GM21619 (cell line): ENCODE measurements at regions not wholly inside any gene's neighbourhood (a gene's known extent, or its start where the extent isn't known, plus 50 kb on each side); places are given as distances from the start of the nearest gene placed in this dataset.

Experiments used
- ATAC-seq: cut with Tn5 transposase; IDR thresholded peaks from one replicate; pipeline ENCODE4 v1.9.1; 2021; ENCODE audit not compliant: unreplicated experiment

- ATAC-seq, result no peak
Observed at GRCh38 chr2:3100386-3100785, 277.2 kb downstream of the EIPR1 start.

DNA sequence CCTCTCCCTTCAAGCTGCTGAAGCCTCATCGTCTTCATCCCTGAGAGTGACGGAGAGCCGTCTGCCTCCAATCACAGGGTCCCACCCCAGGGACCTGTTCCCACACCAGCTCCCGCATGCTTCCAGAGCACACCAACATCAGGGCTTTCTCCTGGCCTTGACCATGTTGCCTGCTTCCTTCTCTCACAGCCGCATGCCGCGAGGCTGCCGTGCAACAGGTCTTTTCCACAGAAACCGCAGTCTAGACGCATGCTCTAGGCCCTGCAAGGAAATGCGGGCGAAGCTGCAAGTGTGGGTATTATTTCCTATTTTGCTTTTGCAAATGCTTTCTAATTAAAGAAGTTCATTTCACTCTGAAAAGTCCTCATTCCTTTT, 277.8 kb downstream of the EIPR1 start:
- no peak for ATAC-seq

DNA sequence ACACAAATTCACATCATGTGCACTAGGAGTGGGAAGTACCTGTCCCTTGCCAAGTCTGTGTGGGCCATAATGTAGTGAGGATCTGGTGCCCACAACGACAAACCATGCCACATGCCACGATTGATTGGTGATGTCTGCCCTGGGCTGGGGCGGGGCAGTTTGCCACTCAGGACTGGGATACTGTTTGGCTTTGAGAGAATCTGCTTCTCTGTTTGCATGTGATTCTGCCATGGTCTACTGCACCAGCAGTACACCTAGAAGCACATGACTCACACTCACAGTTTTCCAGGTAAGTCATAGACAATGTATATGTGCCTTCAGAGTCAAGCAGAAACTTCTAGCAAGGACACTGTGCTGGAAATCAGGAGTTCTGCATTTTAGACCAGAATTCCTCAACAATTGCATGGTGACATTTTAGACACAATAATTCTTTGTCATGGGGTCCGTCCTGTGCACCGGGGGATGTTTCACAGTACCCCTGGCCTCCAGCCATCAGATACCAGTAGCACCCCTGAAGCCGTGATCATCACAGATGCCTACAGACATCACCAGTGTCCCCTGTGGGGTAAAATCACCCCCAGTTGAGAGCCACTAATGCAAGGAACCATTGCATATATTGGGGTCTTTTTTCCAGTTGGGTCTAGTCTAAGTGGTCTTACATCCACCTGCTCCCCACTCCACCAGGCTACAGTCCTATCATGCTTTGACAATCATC, 278.3 kb downstream of the EIPR1 start:
- ATAC-seq, result no peak

- no peak for ATAC-seq
Observed at GRCh38 chr2:3098231-3098630, 279.4 kb downstream of the EIPR1 start.

DNA sequence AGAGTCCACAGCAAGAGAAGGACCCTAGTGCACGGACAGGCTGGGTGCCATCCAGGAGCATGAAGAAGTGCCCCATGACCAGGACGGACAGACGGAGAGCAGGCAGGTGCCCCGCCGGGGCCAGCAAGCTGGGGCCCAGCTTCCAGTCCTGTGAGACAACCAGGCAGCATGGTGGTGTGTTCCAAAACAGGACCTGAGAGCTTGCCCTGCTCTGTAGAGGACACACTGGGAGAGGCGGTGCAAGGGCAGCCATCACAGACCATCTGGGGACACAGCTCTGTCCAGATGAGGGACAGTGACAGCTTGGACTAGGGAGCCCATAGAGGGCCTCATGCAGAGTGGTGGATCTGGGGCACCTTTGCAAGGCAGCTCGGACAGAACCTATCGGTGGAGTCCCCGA, 279.8 kb downstream of the EIPR1 start:
- ATAC-seq, result no peak

- ATAC-seq, result no peak
Observed at GRCh38 chr2:3094999-3095958, 282.3 kb downstream of the EIPR1 start.

DNA sequence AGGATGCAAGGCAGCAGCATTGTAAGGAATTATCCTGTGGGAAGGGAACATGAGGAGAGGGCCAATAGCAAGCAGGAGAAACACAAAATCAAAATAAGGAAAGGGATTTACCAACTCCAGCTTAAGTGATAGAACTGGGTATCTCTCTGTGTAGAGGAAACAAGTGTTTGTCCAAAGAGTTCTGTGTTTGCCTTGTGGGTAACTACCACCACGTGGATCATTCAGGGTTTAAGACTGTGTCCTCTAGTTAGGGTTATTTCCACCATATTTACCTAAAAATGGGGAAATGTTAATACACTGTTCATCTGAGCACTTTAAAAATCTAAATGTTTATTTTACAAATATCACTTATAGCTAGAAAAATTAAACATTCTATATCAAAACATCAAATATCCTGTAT, 283.3 kb downstream of the EIPR1 start:
- ATAC-seq, result no peak

DNA sequence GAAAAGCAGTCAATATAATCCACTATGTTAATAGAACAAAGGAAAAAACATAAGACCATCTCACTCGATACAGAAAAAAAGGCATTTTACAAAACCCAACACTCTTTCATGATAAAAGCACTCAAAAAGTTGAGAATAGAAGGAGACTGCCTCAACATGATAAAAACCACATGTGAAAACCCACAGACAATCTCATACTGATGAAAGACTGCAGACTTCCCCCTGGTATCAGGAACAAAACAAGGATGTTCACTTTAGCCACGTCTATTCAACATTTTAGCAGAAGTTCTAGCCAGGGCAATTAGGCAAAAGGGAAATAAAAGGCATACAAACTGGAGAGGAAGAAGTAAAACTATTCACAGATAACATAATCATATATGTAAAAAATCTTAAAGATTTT, 285.9 kb downstream of the EIPR1 start:
- no peak for ATAC-seq

- no peak for ATAC-seq
Observed at GRCh38 chr2:3082705-3083104, 294.9 kb downstream of the EIPR1 start.

DNA sequence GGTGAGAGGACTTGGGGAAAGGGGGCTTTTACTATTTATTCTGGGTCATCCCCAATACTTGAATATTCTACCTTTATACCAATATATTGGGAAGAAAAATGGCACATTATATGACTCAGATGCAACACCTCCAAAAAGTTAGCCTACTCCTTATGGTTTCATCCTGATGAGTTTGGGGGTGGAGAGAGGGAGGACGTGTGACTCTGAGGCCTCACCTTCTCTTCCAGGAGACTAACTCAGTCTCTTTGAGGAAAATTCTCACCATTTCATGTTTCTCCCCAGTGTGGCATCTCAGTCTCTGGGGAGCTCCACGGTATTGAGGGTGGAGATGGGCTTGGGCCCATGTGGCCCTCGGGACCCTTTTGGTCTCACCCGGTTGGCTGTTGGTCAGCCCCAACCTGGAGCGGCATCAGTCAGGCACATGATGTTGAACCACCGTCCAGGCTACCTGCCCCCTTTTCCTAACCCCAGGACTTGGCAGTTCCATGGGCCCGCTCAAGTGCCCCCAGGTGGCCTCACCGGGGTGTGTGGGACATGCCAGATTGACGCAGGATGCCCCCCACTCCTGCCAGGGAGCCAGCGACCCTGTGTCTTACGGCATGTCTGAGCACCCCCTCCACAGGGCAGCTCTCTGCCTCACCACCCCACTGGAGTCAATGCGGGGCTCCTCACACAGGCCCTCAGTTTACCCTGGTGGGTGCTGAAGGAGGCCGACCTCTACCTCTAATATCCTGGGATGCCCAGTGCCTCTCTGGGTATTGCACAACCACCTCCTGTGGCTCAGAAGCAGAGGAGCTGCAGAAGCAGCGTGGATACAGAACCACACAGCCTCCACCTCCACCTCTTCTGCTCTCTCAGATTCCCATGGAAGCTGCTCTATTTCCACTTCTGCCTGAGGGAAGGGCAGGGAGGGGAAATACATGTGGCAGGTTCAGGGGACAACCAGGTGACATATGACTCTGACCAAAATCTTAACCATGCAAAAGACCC, 297.4 kb downstream of the EIPR1 start:
- no peak for ATAC-seq

- no peak for ATAC-seq
Observed at GRCh38 chr2:3079466-3079865, 298.2 kb downstream of the EIPR1 start.

DNA sequence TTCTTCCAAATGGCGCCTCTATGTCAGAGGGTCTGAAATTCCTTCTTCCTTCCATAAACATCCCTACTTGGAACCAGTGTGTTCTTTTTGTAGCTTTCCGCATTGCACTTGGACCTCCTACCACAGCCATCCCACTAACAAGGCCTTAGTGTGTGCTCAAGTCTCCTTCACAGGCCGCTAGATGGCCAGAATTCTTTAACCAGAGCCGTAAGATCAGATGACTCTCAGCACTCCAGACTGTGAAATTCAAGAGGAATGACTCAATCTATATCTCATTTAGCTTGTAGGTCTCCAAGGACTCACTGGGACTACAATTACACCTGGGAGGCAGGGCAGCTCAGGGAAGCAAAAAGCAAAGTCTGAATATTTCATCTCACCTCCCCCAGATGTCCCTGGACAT, 298.9 kb downstream of the EIPR1 start:
- ATAC-seq, result no peak

DNA sequence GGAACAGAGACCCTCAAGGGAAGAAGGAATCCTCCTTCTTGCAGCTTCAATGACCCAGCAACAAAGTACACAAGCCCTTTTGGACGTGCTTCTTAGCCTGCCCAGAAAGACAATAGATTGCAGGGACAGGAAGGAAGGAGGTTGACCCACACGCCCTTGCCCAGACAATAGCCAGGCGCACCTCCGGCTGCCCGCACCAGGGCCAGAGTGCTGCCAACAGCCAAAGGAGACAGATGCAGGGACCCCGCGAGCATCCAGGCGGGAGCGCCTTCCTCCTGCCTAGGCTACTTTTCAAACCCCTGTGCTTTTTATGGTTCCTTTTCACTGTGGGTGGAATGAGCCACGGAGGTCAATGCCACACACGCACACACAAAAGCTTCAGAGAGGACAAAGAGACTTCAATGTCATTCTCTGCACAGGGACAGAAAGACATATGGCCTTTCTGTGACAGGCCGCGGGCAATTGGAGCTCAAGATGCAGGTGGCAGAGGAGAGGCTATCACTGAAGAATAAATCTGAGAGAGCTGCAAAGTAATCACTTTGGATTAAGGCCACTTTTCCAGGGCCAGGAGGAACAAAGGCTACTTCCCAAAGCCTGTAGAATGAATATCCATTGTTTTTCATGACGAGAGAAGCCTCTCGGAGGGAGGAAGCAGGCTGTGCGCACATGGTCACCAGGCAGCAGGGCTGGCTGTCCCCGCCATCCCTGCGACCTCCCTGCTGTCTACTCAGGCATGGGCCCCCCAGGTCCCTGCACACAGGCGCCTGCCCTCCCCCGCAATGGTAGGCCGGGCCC, 300.6 kb downstream of the EIPR1 start:
- no peak for ATAC-seq

GRCh38 chr2:3075991-3076340, 301.7 kb downstream of the EIPR1 start:
- ATAC-seq, result no peak

GRCh38 chr2:3075316-3075990, 302.2 kb downstream of the EIPR1 start:
- no peak for ATAC-seq

DNA sequence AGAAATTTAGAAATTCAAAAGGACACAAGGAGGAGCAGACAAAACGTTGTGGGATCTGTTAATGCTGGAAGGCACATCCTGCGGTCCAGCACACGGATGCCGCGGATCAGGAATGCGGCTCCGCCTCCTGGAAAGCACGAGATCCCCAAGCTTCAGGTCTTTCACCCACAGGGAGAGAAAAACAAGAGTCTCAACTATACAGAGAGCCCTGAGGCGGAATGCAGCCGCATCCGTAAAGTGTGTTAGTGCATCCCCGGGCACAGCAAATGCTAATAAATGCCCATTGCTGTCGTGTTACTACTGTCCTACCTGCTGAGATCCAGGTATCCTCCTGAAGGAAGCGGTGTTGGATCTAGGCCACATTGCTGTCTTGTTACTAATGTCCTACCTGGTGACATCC, 303.9 kb downstream of the EIPR1 start:
- ATAC-seq, result no peak

- ATAC-seq, result no peak
Observed at GRCh38 chr2:3073041-3073595, 304.5 kb downstream of the EIPR1 start.

GRCh38 chr2:3071685-3072263, 305.8 kb downstream of the EIPR1 start:
- ATAC-seq, result no peak

DNA sequence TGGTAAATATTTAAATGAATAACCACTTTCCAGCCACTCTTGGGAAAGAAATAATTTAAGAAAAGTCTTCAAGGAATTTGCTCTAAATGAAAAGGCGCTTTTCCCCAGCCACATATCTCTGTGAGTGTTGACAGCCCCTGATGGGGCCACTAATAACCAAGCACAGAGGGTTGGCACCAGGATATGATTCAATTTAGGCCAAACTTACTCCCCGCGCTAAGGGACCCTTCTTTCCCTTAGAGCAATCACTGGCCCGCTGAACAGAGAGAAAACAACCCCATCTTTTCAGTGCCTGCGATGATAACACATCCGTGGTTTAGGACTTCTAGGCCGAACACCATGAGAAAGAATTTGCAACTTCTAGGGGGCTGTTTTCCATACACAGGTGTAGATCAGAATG, 310.8 kb downstream of the EIPR1 start:
- no peak for ATAC-seq
